Renal cortex interstitium (tissue), 11 donors: ENCODE measurements at regions not wholly inside any gene's neighbourhood (a gene's known extent, or its start where the extent isn't known, plus 50 kb on each side); places are given as distances from the start of the nearest gene placed in this dataset.
"Not testable (repeated sequence)": the region's sequence is repeated elsewhere in the genome, so short reads cannot be mapped to it uniquely, and the experiment has no call there.

Experiments used
- DNase-seq, 11 donors: peaks; one replicate each; pipeline ENCODE4 v3.0.0-alpha.2; 2013; ENCODE audit warnings: low read depth in 9 of 11, low spot score in 4 of 11; ENCODE audit errors: extremely low read depth in 1 of 11

GRCh38 chr5:120895660-120896059, 431.6 kb downstream of the PRR16 start:
- no peak for DNase-seq

DNA sequence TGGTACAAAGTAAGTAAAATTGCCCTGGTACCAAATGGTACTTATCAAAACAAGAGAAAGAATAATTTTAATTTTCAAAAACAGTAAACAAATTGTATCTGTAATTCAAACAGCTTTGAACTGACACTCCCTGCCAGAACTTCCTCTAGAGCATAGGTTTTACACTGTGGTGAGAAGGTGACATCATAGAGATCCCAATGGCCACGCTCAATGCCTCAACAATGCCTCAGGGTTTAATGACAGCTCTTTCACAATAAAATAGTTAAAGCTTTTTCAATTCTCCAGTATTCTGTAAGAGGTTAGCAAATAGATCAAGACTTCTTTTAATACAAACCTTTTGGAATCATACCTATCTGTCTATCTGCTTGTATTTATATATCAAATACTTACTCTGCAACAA, 437.1 kb downstream of the PRR16 start:
- DNase-seq = no peak

- no peak for DNase-seq
Observed at GRCh38 chr5:120907953-120908352, 443.9 kb downstream of the PRR16 start.

DNA sequence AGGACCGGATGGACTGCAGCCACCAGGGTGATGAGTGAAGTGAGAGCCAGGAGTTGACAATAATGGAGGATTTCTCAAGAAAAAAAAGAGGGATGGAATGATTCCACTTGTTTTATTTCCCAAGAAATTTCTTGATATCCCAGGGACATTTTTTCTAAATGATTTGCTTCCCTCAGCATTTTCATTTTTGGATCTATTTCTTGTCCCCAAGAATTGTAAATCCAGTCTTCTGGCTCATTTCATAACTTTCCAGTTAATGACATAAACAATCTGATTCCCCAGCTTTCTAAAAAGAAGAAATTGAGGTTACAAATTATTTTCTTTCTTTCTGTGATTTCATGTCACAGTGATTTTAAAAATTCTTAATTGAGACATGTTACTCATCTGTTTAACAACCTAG, 446.5 kb downstream of the PRR16 start:
- no peak for DNase-seq

DNA sequence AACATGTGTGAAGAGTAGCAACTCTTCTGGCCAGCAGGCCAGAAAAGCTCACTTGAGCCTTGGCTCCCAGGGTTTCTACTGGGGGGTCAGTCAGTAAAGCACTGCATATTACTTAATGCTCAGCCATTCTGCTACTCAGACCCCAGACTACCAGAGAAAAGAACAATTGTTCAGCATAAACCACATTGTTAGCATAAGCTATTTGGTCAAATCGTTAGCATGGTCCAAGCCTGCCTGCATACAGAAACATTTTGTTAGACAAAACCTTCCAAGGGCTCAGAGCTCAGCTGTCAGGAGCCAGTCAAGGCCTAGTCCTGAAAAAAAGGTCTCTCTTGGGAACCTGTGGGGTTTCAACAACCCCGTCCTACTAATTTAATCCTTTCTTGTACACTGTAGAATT, 449.3 kb downstream of the PRR16 start:
- no peak for DNase-seq

DNA sequence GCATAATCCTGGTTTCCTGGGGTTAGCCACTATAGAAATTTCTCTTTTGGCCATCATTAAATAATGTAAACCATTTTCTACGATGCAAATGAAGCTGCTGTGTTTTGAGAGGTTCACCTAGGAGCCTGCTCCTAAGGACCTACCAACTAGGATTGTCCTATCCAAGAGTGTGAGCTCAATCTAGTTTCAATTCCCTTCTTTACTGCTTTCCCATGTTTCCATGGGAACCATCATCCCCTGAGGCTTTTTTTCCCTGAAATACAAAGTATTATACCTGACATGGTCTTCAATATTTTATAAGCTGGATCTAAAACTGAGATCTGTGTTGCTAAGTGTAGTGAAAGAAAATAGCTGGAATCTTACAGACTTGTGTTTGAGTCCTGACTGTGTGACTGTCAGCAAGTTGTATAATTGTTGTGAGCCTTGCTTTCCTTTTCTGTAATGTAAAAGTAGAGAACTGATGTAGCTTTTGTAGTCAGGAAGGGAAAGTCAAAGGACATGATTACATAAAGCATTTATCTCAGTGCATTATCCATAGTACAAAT, 453.2 kb downstream of the PRR16 start:
- DNase-seq = no peak

- no peak for DNase-seq
Observed at GRCh38 chr5:120919017-120919416, 454.9 kb downstream of the PRR16 start.

DNA sequence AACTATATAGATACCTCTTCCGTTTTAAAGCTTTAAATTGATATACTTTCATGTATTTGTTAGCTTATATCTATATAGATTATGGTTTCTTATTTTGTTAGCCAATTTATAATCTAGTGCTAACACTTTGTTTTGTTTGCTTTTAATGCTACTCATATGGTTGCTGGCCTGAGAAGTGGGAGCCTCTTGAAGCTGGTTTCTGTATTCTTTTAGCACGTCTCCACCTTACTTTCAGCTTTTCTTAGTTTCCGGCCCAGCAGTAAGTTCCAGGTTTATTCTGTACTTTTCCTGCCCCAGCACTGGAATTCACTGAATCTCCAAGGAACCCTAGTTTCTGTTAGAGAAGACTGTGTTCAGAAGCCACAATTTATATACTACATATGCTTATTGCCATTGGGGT, 458.9 kb downstream of the PRR16 start:
- DNase-seq = no peak

- no peak for DNase-seq
Observed at GRCh38 chr5:120926471-120926870, 462.4 kb downstream of the PRR16 start.

GRCh38 chr5:120927950-120928530, 463.9 kb downstream of the PRR16 start:
- no peak for DNase-seq

DNA sequence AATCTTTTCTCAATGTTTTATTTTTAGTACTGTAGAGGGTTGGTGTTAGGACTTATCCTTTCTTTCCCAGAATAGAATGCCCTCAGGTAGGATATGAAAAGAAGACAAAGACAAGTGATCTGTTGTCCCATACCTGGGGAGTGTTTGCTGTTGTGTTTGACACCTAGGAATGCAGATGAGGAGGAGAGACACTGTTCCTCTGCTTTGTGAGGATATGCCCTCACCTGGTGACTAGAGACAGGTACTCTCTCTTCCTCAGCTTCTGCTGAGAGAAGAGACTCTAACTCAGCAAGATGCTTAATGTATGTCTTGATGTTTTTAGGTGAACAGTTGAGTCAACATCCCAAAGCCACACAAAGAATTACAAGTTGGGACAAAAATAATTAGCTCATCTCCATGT, 468.4 kb downstream of the PRR16 start:
- no peak for DNase-seq

DNA sequence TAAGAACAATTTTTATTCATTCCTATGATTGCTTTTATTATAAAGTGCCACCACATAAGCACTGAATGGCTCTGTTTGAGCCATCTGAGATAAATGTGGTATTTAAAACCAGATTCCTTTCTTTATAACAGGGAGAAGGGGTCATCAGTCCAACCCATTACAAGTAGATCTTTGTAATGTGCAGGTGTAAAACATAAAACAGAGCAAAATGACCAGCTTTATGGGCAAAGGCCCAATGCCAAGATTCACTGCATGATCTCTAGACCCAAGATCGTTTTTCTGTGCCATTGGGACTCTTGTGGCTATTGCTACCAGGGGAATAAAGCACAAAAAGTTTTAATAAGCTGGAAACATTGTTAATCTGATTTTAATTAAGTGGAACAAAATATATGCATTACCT, 469.9 kb downstream of the PRR16 start:
- DNase-seq = no peak

GRCh38 chr5:120936652-120937051, 472.6 kb downstream of the PRR16 start:
- no peak for DNase-seq

DNA sequence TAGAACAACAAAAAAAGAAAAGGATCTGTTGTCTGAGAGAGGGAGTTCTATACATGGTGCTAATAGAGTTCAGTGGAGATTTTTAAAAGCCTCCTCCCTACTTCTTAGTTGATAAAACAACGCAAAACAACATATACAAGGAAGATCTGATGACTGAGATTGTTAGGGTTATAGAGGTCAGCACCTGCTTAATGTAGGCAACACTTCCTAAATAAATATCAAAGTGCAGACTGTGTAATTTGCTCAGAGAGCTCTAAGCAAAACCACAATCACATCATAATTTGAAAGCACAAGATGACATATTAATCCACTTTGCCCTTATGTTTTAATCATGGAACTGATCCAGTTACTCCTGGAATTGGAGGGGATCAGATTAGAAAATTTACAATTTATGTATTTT, 474.5 kb downstream of the PRR16 start:
- no peak for DNase-seq

DNA sequence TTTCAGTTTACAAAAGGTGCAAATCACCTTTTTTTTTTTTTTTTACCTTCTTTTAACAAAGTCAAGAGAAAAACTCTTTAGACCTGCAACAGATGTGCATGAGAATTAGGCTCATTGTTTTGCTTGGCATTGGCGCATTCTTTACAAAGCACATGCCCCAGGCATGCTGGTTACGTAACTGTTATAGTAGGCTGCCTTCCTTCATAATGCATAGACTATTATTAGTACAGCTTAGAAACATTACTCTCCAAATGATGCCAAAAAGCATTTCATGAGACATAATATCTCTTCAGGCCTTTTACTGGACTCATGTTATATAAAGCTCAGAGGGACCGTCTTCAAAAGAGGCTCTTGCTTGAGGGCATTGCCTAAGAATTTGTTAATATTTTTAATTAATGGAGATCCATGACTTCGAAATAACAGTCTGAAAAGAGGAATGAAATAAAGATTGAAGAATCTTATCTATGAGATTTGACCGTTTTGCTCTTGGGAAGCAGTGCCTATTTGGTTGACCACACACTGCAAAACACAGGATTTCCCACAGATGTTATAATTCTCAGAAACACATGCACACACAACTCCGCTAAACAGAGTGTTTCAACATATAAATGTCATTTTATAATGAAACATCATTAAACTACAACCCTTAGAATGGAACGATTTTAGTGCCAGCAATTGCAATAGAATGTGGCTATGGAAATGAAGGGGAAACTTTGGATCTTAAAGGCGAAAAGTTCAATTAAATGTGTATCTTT, 478.7 kb downstream of the PRR16 start:
- DNase-seq = no peak

- not testable (repeated sequence) for DNase-seq
Observed at GRCh38 chr5:120949596-120949995, 485.5 kb downstream of the PRR16 start.

DNA sequence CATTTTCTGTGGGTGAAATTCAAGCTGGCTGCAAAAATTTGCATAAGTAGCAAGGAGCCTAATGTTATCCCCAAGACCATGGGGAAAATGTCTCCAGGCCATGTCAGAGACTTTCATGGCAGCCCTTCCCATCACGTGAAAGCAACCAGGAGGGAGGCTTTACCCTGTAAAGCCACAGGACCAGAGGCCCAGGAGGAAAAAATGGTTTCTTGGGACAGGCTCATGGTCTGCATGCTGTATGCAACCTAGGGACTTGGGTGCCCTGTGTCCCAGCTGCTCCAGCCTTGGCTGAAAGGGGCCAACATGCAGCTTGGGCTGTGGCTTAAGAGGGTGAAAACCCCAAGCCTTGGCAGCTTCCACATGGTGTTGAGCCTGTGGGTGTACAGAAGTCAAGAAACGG, 489.3 kb downstream of the PRR16 start:
- DNase-seq = not testable (repeated sequence)

DNA sequence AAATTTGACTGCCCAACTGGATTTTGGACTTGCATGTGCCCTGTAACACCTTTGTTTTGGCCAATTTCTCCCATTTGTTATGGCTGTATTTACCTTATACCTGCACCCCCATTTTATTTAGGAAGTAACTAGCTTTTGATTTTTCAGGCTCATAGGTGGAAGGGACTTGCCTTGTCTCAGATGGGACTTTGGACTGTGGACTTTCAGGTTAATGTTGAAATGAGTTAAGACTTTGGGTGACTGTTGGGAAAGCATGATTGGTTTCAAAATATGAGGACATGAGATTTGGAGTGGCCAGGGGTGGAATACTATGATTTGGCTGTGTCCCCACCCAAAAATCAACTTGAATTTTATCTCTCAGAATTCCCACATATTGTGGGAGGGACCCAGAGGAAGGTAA, 490.2 kb downstream of the PRR16 start:
- DNase-seq = no peak

DNA sequence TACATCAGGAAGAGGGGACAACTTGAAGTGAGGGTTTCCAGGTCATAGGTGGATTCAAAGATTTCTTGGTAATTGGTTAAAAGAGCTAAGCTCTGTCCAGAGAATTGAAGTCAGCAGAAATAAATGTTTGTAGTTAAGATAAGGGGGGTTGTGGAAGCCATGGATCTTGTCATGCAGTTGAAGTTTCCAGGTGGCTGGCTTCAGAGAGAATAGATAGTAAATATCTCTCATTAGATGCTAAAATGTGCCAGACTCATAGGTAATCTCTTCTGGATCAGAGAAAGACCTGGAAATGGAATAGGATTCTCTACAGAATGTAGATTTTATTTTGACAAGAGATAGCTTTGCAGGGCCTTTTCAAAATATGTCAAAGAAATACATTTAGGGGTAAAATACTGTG, 491.7 kb downstream of the PRR16 start:
- no peak for DNase-seq

DNA sequence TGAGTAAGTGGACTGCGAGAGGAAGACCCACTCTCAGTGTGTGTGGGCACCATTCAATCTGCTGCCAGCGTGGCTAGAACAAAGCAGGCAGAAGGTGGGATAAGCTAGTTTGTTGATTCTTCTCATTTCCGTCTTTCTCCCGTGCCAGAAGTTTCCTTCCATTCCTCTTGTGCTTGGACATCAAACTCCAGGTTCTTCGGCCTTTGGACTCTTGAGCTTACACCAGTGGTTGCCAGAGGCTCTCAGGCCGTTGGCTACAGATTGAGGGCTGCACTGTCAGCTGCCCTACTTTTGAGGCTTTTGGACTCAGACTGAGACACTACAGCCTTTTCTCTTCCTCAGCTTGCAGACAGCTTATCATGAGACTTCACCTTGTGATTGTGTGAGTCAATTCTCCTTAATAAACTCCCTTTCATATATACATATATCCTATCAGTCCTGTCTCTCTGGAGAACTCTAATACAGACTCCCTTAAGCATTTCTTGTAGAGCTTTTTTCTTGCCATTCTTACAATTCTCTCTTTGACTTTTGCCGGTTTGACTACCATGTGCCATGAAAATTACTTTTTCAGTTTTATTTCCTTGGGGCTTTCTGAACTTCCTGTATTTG, 494.9 kb downstream of the PRR16 start:
- no peak for DNase-seq
